SH-SY5Y (cell line): ENCODE measurements at regions not wholly inside any gene's neighbourhood (a gene's known extent, or its start where the extent isn't known, plus 50 kb on each side); places are given as distances from the start of the nearest gene placed in this dataset.

Source experiments
- GATA2 ChIP-seq: IDR thresholded peaks from 2 replicates; pipeline ENCODE4 v1.6.1; 2011; ENCODE audit warnings: mild to moderate bottlenecking, low read depth, low read length
- GATA3 ChIP-seq: IDR thresholded peaks from 2 replicates; pipeline ENCODE4 v1.6.1; 2011; ENCODE audit warnings: low read depth, mild to moderate bottlenecking, low read length, moderate library complexity

DNA sequence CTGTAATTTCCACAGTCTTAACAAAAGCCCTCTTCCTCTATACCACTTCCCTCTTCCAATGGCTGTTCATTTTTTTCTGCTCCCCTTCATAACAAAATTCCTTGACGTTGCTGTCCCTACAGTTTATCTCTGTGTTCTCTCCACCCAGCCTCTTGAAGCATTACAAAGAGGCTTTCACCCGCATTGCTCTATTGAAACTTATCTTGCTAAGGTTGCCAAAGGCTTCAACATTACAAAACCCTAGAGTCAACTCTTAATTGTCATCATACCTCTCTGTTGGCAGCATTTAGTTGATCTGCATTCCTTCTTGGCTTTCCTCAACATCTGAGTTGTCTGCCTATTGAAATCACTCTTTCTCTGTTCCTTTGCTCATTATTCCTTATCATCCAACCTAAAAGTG is 1055.7 kb downstream of the JRKL start:
- TF ChIP-seq GATA2, result no peak
- TF ChIP-seq GATA3, result no peak
